ENCODE measurements at regions not wholly inside any gene's neighbourhood (a gene's known extent, or its start where the extent isn't known, plus 50 kb on each side); places are given as distances from the start of the nearest gene placed in this dataset.

DNA sequence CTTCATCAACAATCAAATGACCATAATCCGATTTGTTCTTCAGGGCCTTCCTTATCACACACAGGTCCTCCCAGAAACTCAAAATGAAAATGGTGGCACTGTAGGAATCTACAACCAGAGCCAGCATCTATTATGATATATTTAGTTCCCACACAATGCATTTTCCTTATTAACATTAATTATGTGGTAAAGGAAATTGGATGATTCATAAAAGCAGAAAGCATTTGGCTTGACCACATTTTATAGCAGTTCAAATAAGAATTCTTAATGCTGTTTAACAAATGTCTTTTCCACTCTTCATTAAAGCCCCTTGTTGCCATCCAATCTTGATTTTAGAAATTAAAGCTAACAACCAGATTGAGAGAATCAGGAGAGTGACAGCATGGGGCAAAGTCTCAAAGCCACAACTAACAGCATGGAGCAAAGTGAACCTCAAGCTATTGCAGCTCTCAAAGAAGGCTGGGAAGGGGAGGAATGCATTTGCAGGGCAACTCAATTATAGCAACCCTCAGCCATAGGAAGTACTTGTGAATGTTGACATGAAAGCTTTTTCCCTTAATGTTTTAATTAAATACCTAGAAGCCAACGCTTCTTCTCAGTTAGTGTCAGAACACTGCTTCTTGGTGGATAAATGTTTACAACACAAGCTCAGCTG is 549.1 kb downstream of the NXPH1 start:
- ChIA-PET CTCF (no interaction called here), RAD21 (ENCODE audit: low non-redundant PET in 1 of 2, low total read pairs in 2 of 2, uncharacterized antibody in 2 of 2, unreplicated experiment in 2 of 2) (no interaction called here), POLR2A (no interaction called here)
- no peak for ATAC-seq
- BruUV-seq (replicated peaks), result no TSS peak
- Histone ChIP-seq H3K79me2 (ENCODE audit: insufficient read depth, low read length) (no peaks in the 10 kb centered on the region), H3K36me3 (ENCODE audit: control insufficient read depth in 1 of 2, insufficient read depth in 2 of 2, low read length in 2 of 2) (no peaks in the 10 kb centered on the region), H3K4me1 (ENCODE audit: control insufficient read depth in 1 of 2, insufficient read depth in 2 of 2, low read length in 2 of 2) (no peaks in the 10 kb centered on the region), H4K20me1 (ENCODE audit: insufficient read depth) (no peaks in the 10 kb centered on the region), H3K4me3 (replicated peaks in 1 of 2; ENCODE audit: low read depth in 1 of 2, low read length in 2 of 2) (no peak overlapping the region), H3K9me3 (ENCODE audit: control insufficient read depth in 1 of 2, insufficient read depth in 1 of 2, low read depth in 1 of 2, low read length in 2 of 2) (no peaks in the 10 kb centered on the region; a peak in 2 of 4 replicates), H3K27ac (ENCODE audit: low read depth, low read length) (no peak overlapping the region), H2AFZ (ENCODE audit: low read depth, low read length, poor library complexity, severe bottlenecking) (no peak overlapping the region), H3K9ac (ENCODE audit: low read length) (no peak overlapping the region), H3K4me2 (ENCODE audit: low read length) (no peak overlapping the region), H3K9me2 (ENCODE audit: insufficient read depth) (no peaks in the 10 kb centered on the region), H3K27me3 (ENCODE audit: insufficient read depth, low read length) (no peaks in the 10 kb centered on the region)
- no peak for TF ChIP-seq SIN3A (IDR thresholded peaks at IDR 0.05; ENCODE audit: low read depth)
- TF ChIP-seq, protein P1, sequence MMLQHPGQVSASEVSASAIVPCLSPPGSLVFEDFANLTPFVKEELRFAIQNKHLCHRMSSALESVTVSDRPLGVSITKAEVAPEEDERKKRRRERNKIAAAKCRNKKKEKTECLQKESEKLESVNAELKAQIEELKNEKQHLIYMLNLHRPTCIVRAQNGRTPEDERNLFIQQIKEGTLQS (IDR thresholded peaks at IDR 0.05), result no peak
- TF ChIP-seq, protein P2, sequence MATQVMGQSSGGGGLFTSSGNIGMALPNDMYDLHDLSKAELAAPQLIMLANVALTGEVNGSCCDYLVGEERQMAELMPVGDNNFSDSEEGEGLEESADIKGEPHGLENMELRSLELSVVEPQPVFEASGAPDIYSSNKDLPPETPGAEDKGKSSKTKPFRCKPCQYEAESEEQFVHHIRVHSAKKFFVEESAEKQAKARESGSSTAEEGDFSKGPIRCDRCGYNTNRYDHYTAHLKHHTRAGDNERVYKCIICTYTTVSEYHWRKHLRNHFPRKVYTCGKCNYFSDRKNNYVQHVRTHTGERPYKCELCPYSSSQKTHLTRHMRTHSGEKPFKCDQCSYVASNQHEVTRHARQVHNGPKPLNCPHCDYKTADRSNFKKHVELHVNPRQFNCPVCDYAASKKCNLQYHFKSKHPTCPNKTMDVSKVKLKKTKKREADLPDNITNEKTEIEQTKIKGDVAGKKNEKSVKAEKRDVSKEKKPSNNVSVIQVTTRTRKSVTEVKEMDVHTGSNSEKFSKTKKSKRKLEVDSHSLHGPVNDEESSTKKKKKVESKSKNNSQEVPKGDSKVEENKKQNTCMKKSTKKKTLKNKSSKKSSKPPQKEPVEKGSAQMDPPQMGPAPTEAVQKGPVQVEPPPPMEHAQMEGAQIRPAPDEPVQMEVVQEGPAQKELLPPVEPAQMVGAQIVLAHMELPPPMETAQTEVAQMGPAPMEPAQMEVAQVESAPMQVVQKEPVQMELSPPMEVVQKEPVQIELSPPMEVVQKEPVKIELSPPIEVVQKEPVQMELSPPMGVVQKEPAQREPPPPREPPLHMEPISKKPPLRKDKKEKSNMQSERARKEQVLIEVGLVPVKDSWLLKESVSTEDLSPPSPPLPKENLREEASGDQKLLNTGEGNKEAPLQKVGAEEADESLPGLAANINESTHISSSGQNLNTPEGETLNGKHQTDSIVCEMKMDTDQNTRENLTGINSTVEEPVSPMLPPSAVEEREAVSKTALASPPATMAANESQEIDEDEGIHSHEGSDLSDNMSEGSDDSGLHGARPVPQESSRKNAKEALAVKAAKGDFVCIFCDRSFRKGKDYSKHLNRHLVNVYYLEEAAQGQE (IDR thresholded peaks at IDR 0.05; ENCODE audit: low read depth), result no peak
- DNase-seq (ENCODE audit: low read depth, low spot score), result no peak
- intact Hi-C loops (cut with micrococcal nuclease), result no loop called here

DNA sequence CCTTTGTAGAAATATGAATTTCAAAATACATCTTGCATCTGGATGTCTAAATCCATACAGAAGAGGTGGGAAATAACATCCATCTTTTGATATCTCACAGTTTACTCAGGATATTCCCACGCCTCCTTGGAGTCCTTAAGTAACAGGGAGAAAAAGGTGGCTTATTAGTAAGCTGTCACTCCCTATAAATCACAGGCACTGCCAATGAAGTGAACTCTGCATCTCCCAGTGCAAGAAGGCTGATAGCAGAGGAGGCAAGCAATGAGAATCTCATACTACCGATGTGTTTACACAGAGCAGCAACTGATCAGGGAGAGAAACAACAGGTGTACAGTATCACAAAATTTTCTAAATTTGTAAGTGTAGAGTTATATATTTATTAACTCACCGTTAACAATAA is 551.8 kb downstream of the NXPH1 start:
- Histone ChIP-seq H3K4me2 (ENCODE audit: low read length) (no peak overlapping the region), H3K9me3 (ENCODE audit: control insufficient read depth in 1 of 2, insufficient read depth in 1 of 2, low read depth in 1 of 2, low read length in 2 of 2) (no peaks in the 10 kb centered on the region; a peak in 2 of 4 replicates), H3K79me2 (ENCODE audit: insufficient read depth, low read length) (no peaks in the 10 kb centered on the region), H3K27ac (ENCODE audit: low read depth, low read length) (no peak overlapping the region), H3K9me2 (ENCODE audit: insufficient read depth) (no peaks in the 10 kb centered on the region), H4K20me1 (ENCODE audit: insufficient read depth) (no peaks in the 10 kb centered on the region), H2AFZ (ENCODE audit: low read depth, low read length, poor library complexity, severe bottlenecking) (no peak overlapping the region), H3K36me3 (ENCODE audit: control insufficient read depth in 1 of 2, insufficient read depth in 2 of 2, low read length in 2 of 2) (no peaks in the 10 kb centered on the region), H3K27me3 (ENCODE audit: insufficient read depth, low read length) (no peaks in the 10 kb centered on the region), H3K4me1 (ENCODE audit: control insufficient read depth in 1 of 2, insufficient read depth in 2 of 2, low read length in 2 of 2) (no peaks in the 10 kb centered on the region), H3K4me3 (replicated peaks in 1 of 2; ENCODE audit: low read depth in 1 of 2, low read length in 2 of 2) (no peak overlapping the region), H3K9ac (ENCODE audit: low read length) (no peak overlapping the region)
- ATAC-seq (no peak), DNase-seq (ENCODE audit: low read depth, low spot score) (no peak)
- POLR2A ChIA-PET, result no interaction called here
- intact Hi-C loops (cut with micrococcal nuclease), result no loop called here
- RAD21 ChIA-PET (ENCODE audit: low non-redundant PET in 1 of 2, low total read pairs in 2 of 2, uncharacterized antibody in 2 of 2, unreplicated experiment in 2 of 2), result no interaction called here
- CTCF ChIA-PET, result no interaction called here
- TF ChIP-seq, protein P2 (IDR thresholded peaks at IDR 0.05; ENCODE audit: low read depth), result no peak
- TF ChIP-seq EZH2phosphoT487 (IDR thresholded peaks at IDR 0.05; ENCODE audit: borderline replicate concordance) (no peak), EGR1 (IDR thresholded peaks at IDR 0.05; ENCODE audit: low read depth) (no peak)
- TF ChIP-seq, protein P3, sequence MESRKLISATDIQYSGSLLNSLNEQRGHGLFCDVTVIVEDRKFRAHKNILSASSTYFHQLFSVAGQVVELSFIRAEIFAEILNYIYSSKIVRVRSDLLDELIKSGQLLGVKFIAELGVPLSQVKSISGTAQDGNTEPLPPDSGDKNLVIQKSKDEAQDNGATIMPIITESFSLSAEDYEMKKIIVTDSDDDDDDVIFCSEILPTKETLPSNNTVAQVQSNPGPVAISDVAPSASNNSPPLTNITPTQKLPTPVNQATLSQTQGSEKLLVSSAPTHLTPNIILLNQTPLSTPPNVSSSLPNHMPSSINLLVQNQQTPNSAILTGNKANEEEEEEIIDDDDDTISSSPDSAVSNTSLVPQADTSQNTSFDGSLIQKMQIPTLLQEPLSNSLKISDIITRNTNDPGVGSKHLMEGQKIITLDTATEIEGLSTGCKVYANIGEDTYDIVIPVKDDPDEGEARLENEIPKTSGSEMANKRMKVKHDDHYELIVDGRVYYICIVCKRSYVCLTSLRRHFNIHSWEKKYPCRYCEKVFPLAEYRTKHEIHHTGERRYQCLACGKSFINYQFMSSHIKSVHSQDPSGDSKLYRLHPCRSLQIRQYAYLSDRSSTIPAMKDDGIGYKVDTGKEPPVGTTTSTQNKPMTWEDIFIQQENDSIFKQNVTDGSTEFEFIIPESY (IDR thresholded peaks at IDR 0.05; ENCODE audit: extremely low read depth, insufficient replicate concordance, low read length), result no peak
- TF ChIP-seq, protein P1 (IDR thresholded peaks at IDR 0.05), result no peak
- BruUV-seq (replicated peaks), result no TSS peak
